ENCODE measurements at regions not wholly inside any gene's neighbourhood (a gene's known extent, or its start where the extent isn't known, plus 50 kb on each side); places are given as distances from the start of the nearest gene placed in this dataset.

- DNase-seq (ENCODE audit: low spot score): no peak
- no peak overlapping the region for H3K4me3 ChIP-seq (ENCODE audit: low read depth in 1 of 3, low read length in 3 of 3)
These were observed 598.0 kb upstream of the RGMB start for GRCh38 chr5:98175474-98175873.

GRCh38 chr5:98179791-98180755 is 593.4 kb upstream of the RGMB start:
- 58% methylated on average over 8 of the region's 8 CpGs for WGBS
- no peak overlapping the region for H3K4me3 ChIP-seq (ENCODE audit: low read depth in 1 of 3, low read length in 3 of 3)
- H3K9me3 ChIP-seq (ENCODE audit: control insufficient read depth in 4 of 4, low read length in 3 of 4): peaks cover 0 to 4% (median 0%) of the 10 kb centered on the region in 4 donors
- no peaks in the 10 kb centered on the region for H3K4me1 ChIP-seq (ENCODE audit: control insufficient read depth in 4 of 4, insufficient read depth in 4 of 4, low read length in 3 of 4)
- no peak for DNase-seq (ENCODE audit: low spot score)
- no peak for TF ChIP-seq CTCF (IDR thresholded peaks at IDR 0.05; ENCODE audit: low read depth, low read length, missing input control)
- TF ChIP-seq NR2F2 (IDR thresholded peaks at IDR 0.05): no peak
- no peak for TF ChIP-seq JUND (IDR thresholded peaks at IDR 0.05)
- TF ChIP-seq HNF4G (IDR thresholded peaks at IDR 0.05): no peak
- TF ChIP-seq RAD21 (IDR thresholded peaks at IDR 0.05): no peak
- no peak for TF ChIP-seq REST (IDR thresholded peaks at IDR 0.05)
- TF ChIP-seq EGR1 (IDR thresholded peaks at IDR 0.05; ENCODE audit: low read depth in 2 of 2): no peak
- no peak for TF ChIP-seq FOXA1 (IDR thresholded peaks at IDR 0.05)
- no peak for TF ChIP-seq HNF4A (conservative IDR thresholded peaks at IDR 0.05)
- no peak for TF ChIP-seq FOXA2 (IDR thresholded peaks at IDR 0.05)
- TF ChIP-seq GABPA (IDR thresholded peaks at IDR 0.05 in 1 of 2, conservative IDR thresholded peaks at IDR 0.05 in 1 of 2): no peak
- no peak for TF ChIP-seq ZBTB33 (IDR thresholded peaks at IDR 0.05)
- no peak for TF ChIP-seq RXRA (IDR thresholded peaks at IDR 0.05)
- TF ChIP-seq YY1 (IDR thresholded peaks at IDR 0.05): no peak
- no peak for TF ChIP-seq SP1 (IDR thresholded peaks at IDR 0.05)
- no peak for TF ChIP-seq ATF3 (IDR thresholded peaks at IDR 0.05)
- no peak overlapping the region for H3K27ac ChIP-seq (ENCODE audit: low read depth in 1 of 2, low read length in 2 of 2)
- H3K27me3 ChIP-seq (ENCODE audit: control insufficient read depth in 4 of 4, insufficient read depth in 4 of 4, low read length in 3 of 4): peaks cover 0 to 2% (median 0%) of the 10 kb centered on the region in 4 donors
- no peak overlapping the region for H3K9ac ChIP-seq (ENCODE audit: low read depth in 1 of 2, low read length in 2 of 2)
- no peaks in the 10 kb centered on the region for H3K36me3 ChIP-seq (ENCODE audit: control insufficient read depth in 4 of 4, insufficient read depth in 3 of 4, low read depth in 1 of 4, low read length in 3 of 4)

More at GRCh38 chr5:98175474-98175873, 598.0 kb upstream of the RGMB start:
- Histone ChIP-seq H3K36me3 (ENCODE audit: control insufficient read depth in 4 of 4, insufficient read depth in 3 of 4, low read depth in 1 of 4, low read length in 3 of 4) (no peaks in the 10 kb centered on the region), H3K27ac (ENCODE audit: low read depth in 1 of 2, low read length in 2 of 2) (no peak overlapping the region), H3K27me3 (ENCODE audit: control insufficient read depth in 4 of 4, insufficient read depth in 4 of 4, low read length in 3 of 4) (peaks cover 0 to 2% (median 0%) of the 10 kb centered on the region in 4 donors), H3K9me3 (ENCODE audit: control insufficient read depth in 4 of 4, low read length in 3 of 4) (peaks cover 0 to 4% (median 0%) of the 10 kb centered on the region in 4 donors), H3K4me1 (ENCODE audit: control insufficient read depth in 4 of 4, insufficient read depth in 4 of 4, low read length in 3 of 4) (no peaks in the 10 kb centered on the region), H3K9ac (ENCODE audit: low read depth in 1 of 2, low read length in 2 of 2) (no peak overlapping the region)
- TF ChIP-seq NR2F2 (IDR thresholded peaks at IDR 0.05): no peak
- no peak for TF ChIP-seq GABPA (IDR thresholded peaks at IDR 0.05 in 1 of 2, conservative IDR thresholded peaks at IDR 0.05 in 1 of 2)

All from liver (tissue), 8 donors.